HG02678 (cell line): ENCODE measurements at regions not wholly inside any gene's neighbourhood (a gene's known extent, or its start where the extent isn't known, plus 50 kb on each side); places are given as distances from the start of the nearest gene placed in this dataset.

Source experiments
- ATAC-seq: cut with Tn5 transposase; IDR thresholded peaks from one replicate; pipeline ENCODE4 v1.9.1; 2021; ENCODE audit warnings: mild to moderate bottlenecking, moderate library complexity; ENCODE audit not compliant: unreplicated experiment

DNA sequence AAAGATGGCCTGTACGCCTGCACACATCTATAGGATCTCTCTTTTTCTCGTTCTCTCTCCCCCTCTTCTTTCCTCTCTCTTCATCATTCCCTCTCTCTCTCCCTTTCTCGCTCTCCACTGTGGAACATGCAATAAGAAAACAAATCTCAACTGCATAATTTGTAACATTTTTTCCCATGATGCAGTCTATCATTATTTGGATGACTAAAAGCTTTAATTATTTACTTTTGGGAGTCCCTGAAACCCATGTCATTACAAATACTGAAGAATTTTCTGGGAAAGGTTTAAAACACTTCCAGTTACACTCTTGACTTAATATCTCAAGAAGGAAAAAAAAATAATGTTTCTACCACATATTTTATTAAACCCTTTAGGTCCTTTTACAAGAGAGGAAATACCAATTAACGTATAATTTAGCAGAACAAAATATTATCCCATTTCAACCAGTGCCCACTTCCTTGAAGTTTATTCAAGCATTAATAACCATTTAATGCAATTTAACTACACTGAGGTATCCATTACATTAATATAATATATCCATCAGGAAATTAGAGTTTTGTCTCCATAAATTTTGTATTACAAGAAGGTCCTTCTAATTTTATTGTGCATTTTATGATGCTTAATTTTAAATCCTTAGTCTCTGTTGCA, 1615.2 kb upstream of the ACVR2A start:
- no peak for ATAC-seq

DNA sequence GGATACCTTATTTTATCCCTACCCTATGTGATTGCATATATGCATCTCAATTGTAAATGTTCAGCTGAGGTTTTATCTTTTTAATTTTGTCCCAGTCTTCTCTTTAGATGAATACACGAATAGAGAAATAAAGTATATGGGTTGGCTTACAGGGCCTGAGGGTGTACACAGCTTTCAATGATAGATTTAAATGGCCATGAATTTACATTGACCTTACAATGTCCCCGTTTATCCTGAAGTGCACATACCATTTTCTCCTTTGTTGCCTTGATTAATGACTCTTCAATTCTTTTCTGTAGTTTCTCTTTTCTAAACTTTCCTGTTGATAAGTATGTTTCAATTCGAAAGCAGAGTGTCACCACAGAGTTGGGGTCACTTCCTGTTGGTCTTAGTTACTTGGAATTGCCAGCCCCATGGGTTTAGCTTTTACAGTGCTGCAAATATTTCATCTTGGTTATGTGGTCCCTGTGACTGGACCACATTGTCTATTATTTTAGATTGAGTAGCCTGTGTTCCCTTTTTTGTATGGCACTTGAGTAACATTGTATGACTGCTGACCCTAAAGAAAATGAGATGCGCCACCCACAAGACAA, 1616.3 kb upstream of the ACVR2A start:
- ATAC-seq, result peak; percentile 61

DNA sequence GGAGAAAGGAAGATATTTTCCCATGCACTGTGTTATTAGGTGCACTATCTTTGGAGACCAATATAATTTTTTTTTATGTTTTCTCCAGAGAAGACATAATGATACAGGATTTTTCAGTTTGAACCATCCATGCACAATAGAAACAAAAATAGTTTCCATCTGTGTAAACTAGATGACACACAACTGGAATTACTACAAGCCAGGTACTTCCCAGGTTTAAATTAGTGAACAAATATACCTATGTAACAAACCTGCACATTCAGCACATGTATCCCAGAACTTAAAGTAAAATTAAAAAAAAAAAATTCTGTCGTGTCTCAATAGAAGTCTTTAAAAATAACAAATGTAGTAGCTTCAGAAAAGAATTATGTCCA, 1616.8 kb upstream of the ACVR2A start:
- no peak for ATAC-seq

DNA sequence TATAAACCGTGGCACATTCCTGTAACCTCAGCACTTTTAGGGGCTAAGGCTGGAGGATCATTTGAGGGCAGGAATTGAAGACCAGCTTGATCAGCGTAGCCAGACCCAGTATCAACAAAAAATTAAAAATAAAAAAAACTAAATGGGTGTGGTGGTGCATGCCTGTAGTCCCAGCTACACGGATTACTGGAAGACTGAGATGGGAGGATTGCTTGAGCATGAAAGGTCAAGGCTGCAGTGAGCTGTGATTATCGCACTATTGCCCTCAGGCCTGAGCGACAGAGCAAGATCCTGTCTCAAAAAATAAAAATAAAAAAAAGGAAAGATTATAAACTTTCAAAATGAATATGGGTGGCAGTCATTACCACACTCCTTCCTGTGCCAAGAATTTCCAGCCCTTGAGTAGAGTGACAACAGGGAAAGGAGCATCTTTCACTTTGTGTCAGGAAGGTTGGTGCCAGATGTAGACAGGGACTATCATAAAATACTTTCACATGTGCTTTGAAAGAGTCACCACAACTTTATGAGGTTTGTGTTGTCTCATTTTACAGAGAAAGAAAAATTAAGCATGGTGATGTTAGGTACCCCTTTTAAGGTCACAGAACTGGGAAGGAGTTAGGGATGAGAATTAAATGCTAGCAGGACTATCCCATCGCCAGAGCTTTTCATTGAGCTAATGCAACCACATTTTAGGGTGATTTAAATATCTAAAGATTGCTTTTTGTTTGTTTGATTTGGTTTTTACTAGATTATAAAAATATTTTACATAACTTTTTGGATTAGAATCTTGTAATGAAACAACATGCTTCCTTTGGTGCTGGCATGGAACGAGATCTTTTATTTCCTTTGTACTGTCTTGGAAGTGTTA, 1617.4 kb upstream of the ACVR2A start:
- no peak for ATAC-seq

DNA sequence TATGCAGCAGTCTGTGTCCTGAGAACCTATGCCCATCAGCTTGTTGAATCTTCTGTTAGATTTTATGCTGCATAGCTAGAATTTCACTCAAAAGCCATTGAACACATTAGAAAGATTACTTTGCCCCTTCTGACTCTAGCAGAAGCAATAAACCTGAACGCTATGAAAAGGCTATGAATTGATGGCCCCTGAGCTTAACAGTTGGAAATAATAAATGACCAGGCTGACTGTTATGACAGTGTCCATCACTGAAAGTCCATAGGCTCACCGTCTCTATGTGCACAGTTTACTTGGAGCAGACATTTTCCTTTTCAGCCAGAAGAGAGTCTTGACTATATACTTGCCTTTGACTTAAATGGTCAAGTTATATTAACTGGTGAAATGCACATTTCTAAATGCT, 1618.8 kb upstream of the ACVR2A start:
- ATAC-seq, result no peak

DNA sequence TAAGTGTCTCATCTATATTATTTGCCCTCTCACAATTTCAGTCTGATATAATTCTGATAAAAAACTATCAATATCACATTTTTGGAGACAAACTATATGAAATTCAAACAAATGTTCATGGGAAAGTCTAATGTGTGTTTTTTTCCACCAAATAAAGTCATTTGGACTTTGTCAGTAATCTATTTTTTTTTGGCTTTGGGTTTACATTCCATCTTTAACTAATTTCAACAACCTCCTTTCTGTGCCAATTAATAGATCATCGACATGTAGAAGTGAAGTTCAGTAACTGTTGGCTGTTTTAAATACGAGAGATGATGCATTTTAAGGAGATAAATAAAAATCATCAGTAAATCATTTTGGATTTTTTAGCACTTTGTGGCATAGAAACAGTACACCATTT, 1623.0 kb upstream of the ACVR2A start:
- ATAC-seq, result no peak

DNA sequence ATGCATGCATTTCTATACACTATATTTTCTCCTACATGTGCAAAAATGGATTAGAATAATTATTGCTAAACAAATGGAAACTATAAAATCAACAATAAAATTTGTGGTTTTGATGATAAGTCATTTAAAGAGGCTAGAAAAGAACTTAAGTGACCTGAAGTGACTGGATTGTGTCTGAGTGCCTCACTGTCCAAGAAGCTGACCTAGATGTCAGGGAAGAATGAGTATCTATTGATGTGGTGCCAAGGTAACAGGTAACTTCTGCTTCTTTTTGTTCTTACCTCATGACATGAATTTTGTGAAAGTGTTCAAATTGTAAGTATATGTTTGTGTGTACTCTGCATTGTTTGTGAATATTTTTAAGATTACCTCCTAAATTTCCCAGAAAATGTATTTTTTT, 1623.9 kb upstream of the ACVR2A start:
- no peak for ATAC-seq

DNA sequence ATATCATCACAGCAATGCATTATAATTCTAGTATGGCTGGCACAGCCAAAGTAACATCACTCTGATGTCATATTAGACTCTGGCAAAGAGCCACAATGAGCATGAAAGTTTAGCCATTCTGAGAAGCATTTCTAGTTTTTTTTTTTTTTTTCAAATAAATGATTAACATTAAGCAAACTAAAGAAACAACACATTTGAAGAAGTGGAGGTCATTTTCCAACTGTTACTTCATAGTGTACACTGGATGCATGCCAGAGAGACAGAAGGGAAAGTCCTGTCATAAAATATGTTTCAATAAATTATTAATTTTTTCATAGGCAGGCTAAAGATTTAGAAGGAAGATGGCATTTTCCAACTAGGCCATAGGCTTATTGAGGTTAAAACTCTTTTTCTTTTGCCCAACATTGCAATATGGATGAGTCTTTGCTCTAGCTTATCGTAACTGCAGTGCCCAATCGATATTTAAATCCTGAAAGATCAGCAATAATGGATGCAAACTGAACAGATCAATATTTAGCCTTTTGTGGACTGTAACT, 1630.4 kb upstream of the ACVR2A start:
- ATAC-seq, result no peak

DNA sequence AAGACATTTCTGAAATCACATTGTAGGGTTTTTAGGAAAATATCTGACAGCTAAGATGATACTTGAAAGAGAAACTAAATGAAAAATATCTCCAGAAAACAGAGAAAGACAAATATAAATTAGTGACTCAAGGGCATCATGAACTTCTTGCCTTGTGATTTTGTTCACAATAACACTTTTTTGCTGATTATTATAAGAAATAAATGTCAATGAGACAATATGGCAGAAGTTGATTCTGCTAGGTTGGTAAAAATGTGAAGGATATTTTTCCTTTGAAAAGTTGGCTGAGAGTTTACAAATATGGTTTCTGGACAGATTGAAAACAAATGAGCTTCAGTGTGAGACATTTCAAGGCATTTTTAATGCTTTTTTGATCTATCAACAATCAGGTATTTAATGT, 1631.2 kb upstream of the ACVR2A start:
- ATAC-seq, result no peak

DNA sequence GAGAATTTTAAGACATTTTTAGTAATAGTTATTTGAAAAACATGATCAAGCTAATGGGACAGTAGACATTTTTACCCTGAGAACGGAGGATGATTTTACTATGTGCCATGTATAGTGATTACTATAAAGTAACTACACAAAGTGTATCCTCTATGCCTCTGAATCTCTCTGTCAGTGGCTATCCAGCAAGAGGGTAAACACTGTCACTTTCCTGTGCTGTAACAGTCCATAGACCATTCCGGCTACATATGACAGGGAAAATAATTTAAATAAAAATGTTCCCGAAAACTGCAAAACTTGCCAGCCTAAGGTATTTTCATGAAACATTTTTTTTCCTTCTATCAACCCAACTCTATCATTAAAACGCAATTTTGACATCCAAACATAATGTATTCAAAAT, 1632.2 kb upstream of the ACVR2A start:
- ATAC-seq, result no peak

DNA sequence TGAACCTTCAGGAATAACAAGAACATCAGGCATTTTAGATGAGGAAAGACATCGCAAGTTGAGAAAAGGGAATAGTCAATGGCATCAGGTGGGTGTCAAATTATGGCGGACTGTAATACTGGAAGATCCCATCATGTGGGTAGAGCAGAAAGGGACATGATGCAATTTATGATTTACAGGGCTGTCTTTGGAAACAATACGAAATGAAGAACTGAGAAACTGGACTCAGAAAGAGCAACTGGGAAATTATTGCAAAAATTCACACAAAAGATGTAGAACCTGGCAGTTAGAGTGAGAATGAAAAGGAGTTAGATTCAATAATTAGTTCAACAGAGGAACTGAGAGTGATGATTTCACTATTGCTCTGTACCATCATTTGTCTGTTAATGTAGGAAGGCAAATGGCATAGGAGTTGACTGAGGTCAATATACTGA, 1635.0 kb upstream of the ACVR2A start:
- ATAC-seq, result no peak

DNA sequence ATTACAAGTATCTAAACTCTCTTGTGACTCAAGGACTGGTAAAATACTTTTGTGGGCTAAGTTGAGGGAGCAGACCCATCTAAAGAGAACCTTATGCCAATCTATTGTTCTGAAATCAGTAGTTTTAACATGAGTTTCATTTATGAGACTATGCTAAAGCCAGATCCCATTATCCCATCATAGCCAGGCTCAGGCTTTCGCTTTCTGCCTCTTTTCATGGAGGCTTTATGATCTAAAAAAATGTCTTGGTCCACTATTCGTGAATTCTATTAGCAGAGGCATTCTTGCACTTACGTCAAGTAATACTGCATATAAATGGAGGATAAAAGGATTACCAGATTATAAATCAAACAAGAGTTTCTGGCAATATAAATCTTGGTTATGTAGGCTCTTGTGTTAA, 1636.9 kb upstream of the ACVR2A start:
- ATAC-seq, result no peak

DNA sequence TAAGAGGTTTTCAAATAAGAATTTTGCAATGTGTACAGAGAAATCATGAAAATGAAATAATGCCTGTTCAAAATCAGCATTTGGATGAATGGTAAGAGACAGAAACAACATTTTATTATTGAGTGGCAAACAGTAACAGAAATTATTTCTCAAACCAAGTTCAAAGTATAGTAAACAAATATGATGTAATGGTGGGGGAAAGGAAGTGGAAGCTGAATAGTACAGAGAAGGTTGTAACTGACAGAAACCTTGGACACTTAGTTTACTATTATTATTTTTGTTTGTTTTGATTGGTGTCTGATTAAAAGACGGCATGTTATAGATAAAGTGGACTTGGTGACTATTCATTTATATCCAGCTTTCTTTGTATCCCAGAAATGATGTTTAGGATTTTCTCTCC, 1637.4 kb upstream of the ACVR2A start:
- no peak for ATAC-seq

DNA sequence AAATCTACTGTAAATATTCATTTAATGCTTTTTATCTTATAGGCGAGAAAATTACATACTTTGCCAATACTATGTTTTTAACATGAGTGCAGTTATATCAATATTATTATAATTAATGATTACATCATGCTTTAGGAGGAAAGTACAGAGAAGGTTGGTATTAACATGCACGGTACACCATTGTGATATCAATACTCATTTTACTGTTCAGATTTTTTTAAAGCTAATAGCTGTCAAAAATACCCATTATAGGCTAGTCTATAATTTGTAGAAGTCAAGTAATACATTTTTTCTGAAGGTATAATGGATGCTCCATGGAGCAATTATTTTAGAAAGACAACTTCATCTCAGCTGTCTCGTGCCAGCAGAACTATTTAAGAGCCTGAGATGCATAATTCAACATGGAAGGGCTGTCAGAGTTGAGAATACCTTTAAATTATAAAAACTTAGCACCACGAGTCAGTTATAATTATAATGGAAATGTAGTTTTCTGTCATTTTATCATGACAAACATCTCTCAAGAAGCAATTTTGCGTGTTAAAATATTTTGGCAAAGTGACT, 1641.7 kb upstream of the ACVR2A start:
- no peak for ATAC-seq

DNA sequence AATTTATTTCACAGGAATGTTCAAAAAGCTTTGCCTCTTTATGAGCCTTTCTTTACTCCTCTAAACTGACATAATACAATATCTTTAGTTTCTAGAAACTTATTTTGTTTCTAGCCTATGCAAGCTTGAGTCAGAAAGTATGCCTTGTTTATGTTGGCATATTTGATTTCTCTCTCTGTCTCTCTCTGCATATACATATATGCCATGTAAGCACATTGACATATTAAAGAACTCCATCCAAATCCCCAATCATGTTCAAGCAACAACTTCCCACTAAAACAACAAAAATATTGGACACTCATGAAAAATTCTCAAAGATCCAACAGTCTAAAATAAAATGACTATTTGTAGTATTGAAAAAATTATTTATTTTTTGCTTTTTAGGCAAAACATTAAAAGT, 1651.2 kb upstream of the ACVR2A start:
- ATAC-seq, result no peak

DNA sequence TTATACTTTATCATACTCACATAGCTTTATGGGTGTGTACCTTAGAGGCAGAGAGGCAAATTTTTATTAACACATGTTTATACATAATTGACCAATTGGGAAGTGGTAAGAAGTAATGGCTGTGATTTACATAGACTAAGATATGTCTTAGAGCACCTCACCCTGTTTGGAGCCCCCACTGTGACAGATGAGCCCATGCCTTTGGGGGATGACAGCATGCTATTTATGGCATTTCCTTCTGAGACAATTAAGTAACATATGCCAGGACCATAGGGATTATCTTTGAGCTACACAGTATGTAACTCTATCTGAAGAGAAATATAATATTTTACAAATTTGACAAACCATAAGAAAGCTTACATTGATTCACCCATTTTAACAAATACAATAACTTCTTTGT, 1655.3 kb upstream of the ACVR2A start:
- no peak for ATAC-seq

DNA sequence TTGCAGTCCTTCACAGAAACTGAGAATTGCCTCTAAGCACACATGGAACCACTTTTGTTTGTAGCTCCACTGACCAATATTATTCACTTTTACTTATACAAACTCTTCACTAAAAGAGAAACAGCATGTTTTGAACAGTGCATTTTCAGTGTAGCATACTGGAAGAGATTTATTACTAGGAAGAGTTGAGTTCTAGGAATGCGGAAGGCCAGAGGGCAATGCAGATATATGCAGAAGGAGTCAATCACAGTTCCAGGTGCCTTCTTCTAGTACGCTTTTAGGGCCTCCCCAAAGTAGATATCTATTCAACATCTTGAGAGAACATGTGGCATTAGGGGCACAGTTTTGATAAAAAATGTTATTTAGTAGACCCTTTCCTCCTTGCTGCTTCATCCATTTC, 1654.0 kb upstream of the ZEB2 start:
- no peak for ATAC-seq

DNA sequence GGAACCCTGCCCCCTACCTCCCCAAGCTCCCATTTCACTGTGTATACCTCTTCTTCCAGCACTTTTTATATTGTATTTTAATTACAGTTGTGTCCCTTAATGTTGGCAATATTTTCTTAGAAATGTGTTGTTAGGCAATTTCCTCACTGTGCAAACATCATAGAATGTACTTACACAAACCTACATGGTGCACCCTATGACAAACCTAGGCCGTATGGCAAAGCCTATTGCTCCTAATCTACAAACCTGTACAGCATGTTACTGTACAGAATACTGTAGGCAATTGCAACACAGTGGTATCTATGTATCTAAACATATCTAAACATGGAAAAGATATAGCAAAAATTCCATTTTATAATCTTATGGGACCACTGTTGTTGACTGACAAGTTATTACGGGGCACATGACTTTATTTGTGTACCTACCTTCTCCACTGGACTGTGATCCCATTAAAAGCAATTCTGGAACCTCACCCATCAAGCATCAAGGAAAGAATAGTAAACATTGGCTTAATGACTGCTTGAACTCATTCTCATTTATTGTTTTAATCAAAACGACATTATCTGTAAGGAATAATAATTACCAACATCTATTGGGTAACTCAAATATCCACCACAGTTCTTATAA, 1641.5 kb upstream of the ZEB2 start:
- no peak for ATAC-seq

DNA sequence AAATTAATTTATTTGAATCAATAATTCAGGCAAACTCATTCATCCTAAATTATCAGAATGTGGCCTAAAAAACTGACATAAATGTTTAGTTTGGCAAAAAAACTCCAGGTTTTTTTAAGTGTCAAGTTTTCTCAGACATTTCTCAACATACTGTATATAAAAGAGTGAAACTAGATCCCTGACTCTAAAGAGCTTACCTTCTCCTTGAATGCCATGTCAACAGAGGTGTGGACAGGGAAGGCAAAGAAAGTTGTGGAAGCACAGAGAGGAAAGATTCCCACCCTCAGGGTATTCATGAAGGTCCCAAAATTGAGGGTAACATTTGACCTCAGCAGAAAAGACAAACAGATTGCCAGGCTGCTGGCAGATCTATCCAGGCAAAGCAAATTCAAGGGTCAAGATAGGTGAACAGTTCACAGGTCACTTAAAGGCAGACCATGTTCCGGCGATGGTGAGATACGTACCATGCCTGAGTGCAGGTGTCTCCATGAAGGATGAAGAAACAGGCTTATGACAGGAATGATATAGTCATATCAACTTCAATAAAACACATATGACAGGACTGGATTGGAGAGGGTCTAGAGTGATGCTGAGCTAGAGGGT, 1638.3 kb upstream of the ZEB2 start:
- no peak for ATAC-seq

DNA sequence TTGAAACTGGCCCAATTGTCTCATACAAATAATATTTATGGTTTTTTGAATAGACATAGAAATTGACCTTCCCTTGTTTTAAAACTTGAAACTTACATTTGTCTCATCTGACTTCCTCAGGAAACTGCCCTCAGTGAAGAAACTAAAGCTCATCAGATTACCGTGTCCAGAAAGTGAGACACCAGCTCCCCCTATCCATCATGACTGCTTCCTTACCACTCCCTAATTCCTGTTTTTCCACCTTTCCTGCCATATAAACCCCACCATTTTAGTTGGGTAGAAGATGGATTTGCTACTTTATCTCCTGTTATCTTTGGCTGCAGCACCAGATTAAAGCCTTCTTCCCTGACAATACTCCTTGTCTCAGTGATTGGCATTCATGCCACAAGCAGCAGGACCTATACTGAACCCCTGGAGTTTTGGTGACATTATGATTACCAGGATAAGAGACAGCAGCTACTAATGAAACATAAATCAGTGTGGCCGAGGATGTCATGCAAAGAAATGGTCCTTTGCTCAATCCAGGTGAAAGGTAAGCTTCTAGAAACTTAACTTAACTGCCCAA, 1627.6 kb upstream of the ZEB2 start:
- ATAC-seq, result no peak
